HUES64 (cell line): ENCODE measurements at regions not wholly inside any gene's neighbourhood (a gene's known extent, or its start where the extent isn't known, plus 50 kb on each side); places are given as distances from the start of the nearest gene placed in this dataset.

ENCODE experiments used
- H3K27ac ChIP-seq: 2 replicates; pipeline ENCODE4 v1.7.0; 2013; ENCODE audit warnings: low read depth, low read length, inconsistent platforms
- H3K27me3 ChIP-seq: 2 replicates; pipeline ENCODE4 v1.6.1; 2013; ENCODE audit warnings: mild to moderate bottlenecking, low read length; ENCODE audit not compliant: insufficient read depth
- H3K36me3 ChIP-seq: 2 replicates; pipeline ENCODE4 v1.6.1; 2013; ENCODE audit warnings: mild to moderate bottlenecking, low read length; ENCODE audit not compliant: insufficient read depth
- H3K4me1 ChIP-seq: 2 replicates; pipeline ENCODE4 v1.6.1; 2013; ENCODE audit warnings: mild to moderate bottlenecking, low read length, moderate library complexity; ENCODE audit not compliant: insufficient read depth
- H3K4me3 ChIP-seq: 2 replicates; pipeline ENCODE4 v1.5.1; 2013; ENCODE audit warnings: mild to moderate bottlenecking, low read length, moderate library complexity
- H3K9ac ChIP-seq: 2 replicates; pipeline ENCODE4 v1.6.1; 2013; ENCODE audit warnings: mild to moderate bottlenecking, low read depth, low read length
- H3K9me3 ChIP-seq: 2 replicates; pipeline ENCODE4 v1.6.1; 2013; ENCODE audit warnings: low read depth, low read length; ENCODE audit not compliant: insufficient read depth
- WGBS: fragments of 150-250, 120-280 bp; methylation state at CpG from one replicate; pipeline ENCODE4 v1.1.7; 2013; ENCODE audit warnings: missing lambda C conversion rate; 5-methylcytosine and 5-hydroxymethylcytosine counted together

DNA sequence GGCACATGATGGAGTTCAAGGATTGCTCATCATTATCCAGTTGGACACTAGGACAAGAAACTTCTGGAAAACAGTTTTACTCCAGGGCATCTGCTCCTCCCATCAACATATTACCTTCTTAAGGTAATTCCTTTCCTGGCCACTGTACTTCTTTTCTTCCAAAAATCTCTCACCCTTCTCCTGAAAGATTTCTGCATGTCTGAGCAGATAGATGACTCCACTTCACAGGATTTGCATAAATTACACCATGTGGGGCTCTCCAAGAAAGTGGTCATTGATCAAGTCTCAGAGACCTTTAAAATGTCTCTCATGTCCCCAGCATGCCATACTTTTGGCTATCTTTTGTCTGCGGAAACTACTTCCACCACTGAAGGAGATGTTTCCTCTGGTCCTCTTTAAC is 103.2 kb upstream of the TNFAIP3 start:
- Histone ChIP-seq H3K27ac (no peak overlapping the region), H3K27me3 (no peaks in the 10 kb centered on the region), H3K4me3 (no peak overlapping the region), H3K36me3 (no peaks in the 10 kb centered on the region), H3K9me3 (no peaks in the 10 kb centered on the region), H3K4me1 (no peaks in the 10 kb centered on the region), H3K9ac (no peak overlapping the region)
- 92% methylated on average over 1 of the region's 1 CpG for WGBS

GRCh38 chr6:137764464-137764863 is 102.6 kb upstream of the TNFAIP3 start:
- Histone ChIP-seq H3K27me3 (no peaks in the 10 kb centered on the region), H3K9me3 (no peaks in the 10 kb centered on the region), H3K36me3 (no peaks in the 10 kb centered on the region), H3K4me3 (no peak overlapping the region), H3K4me1 (no peaks in the 10 kb centered on the region), H3K27ac (no peak overlapping the region), H3K9ac (no peak overlapping the region)

GRCh38 chr6:137765059-137765458 is 102.0 kb upstream of the TNFAIP3 start:
- H3K9me3 ChIP-seq, result no peaks in the 10 kb centered on the region
- H3K4me3 ChIP-seq, result no peak overlapping the region
- H3K27ac ChIP-seq, result no peak overlapping the region
- 96% methylated on average over 2 of the region's 2 CpGs for WGBS
- no peaks in the 10 kb centered on the region for H3K4me1 ChIP-seq
- H3K36me3 ChIP-seq, result no peaks in the 10 kb centered on the region
- no peaks in the 10 kb centered on the region for H3K27me3 ChIP-seq
- no peak overlapping the region for H3K9ac ChIP-seq

- no peak overlapping the region for H3K27ac ChIP-seq
- no peak overlapping the region for H3K9ac ChIP-seq
- no peaks in the 10 kb centered on the region for H3K36me3 ChIP-seq
- H3K4me3 ChIP-seq, result no peak overlapping the region
- 93% methylated on average over 5 of the region's 5 CpGs for WGBS
- H3K9me3 ChIP-seq, result no peaks in the 10 kb centered on the region
- H3K4me1 ChIP-seq, result no peaks in the 10 kb centered on the region
- no peaks in the 10 kb centered on the region for H3K27me3 ChIP-seq
Observed at GRCh38 chr6:137766596-137767370, 100.3 kb upstream of the TNFAIP3 start.

- Histone ChIP-seq H3K4me3 (no peak overlapping the region), H3K9ac (no peak overlapping the region), H3K4me1 (no peaks in the 10 kb centered on the region), H3K36me3 (no peaks in the 10 kb centered on the region), H3K27me3 (no peaks in the 10 kb centered on the region), H3K27ac (no peak overlapping the region), H3K9me3 (no peaks in the 10 kb centered on the region)
- 84% methylated on average over 2 of the region's 2 CpGs for whole genome bisulfite sequencing
Observed at GRCh38 chr6:137767465-137767864, 99.6 kb upstream of the TNFAIP3 start.

- no peak overlapping the region for H3K27ac ChIP-seq
- H3K36me3 ChIP-seq, result no peaks in the 10 kb centered on the region
- no peak overlapping the region for H3K4me3 ChIP-seq
- H3K27me3 ChIP-seq, result no peaks in the 10 kb centered on the region
- WGBS, result 94% methylated on average over 5 of the region's 5 CpGs
- H3K9ac ChIP-seq, result no peak overlapping the region
- H3K4me1 ChIP-seq, result no peaks in the 10 kb centered on the region
- H3K9me3 ChIP-seq, result no peaks in the 10 kb centered on the region
Observed at GRCh38 chr6:137767911-137768690, 99.0 kb upstream of the TNFAIP3 start.

GRCh38 chr6:137768935-137769334 is 98.1 kb upstream of the TNFAIP3 start:
- Histone ChIP-seq H3K9ac (no peak overlapping the region), H3K9me3 (no peaks in the 10 kb centered on the region), H3K4me3 (no peak overlapping the region), H3K4me1 (no peaks in the 10 kb centered on the region), H3K27ac (no peak overlapping the region), H3K36me3 (no peaks in the 10 kb centered on the region), H3K27me3 (no peaks in the 10 kb centered on the region)
- WGBS, result 100% methylated on average over 1 of the region's 1 CpG

DNA sequence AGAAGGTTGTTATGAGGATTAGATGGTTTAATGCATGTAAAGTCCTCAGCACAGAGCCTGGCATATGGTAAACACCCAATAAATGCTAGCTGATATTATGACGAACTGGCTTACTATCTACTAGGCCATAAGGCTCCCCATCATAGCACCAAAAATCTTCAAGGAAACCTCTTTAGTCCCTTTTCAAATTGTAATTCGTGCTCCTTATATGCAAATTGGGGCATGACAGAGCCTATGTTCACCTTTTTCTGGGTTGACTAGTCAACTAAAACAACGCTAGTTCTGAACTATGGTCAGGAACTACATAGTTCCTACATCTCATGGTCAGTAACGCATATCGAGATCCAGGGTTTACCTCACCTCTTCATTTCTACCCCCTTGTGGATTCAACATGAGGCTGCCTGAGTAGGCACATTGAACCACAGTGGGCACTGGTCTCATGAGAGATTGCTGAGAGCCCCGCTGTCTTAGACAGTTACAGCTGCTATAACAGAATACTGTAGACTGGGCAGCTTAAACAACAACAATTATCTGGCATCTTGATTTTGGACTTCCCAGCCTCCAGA is 97.2 kb upstream of the TNFAIP3 start:
- no peaks in the 10 kb centered on the region for H3K36me3 ChIP-seq
- WGBS, result 94% methylated on average over 6 of the region's 6 CpGs
- H3K4me3 ChIP-seq, result no peak overlapping the region
- H3K9me3 ChIP-seq, result no peaks in the 10 kb centered on the region
- H3K27me3 ChIP-seq, result no peaks in the 10 kb centered on the region
- H3K9ac ChIP-seq, result no peak overlapping the region
- no peaks in the 10 kb centered on the region for H3K4me1 ChIP-seq
- H3K27ac ChIP-seq, result no peak overlapping the region

GRCh38 chr6:137772541-137773250 is 94.4 kb upstream of the TNFAIP3 start:
- no peak overlapping the region for H3K9ac ChIP-seq
- H3K36me3 ChIP-seq, result no peaks in the 10 kb centered on the region
- H3K27ac ChIP-seq, result no peak overlapping the region
- WGBS, result 92% methylated on average over 7 of the region's 7 CpGs
- H3K4me1 ChIP-seq, result no peaks in the 10 kb centered on the region
- H3K4me3 ChIP-seq, result no peak overlapping the region
- H3K9me3 ChIP-seq, result no peaks in the 10 kb centered on the region
- H3K27me3 ChIP-seq, result no peaks in the 10 kb centered on the region

DNA sequence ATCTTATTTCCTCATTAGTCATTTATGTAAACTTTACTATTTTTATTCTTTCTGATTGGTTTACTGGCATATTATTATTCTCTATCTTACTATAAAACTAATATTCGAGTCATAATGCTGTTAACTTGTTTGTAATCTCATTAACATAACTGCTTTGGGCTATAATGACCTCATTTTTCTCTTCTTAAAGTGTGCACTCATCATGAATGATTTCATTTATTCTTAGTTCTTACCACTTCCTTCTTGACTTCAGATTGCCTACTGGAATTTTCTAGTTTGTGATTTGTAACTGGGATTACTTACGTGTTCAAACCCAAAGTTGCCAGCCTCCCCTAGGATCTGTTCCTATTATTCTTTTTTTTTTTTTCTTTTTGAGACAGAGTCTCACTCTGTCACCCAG is 91.8 kb upstream of the TNFAIP3 start:
- WGBS, result 92% methylated on average over 2 of the region's 2 CpGs
- Histone ChIP-seq H3K27ac (no peak overlapping the region), H3K9ac (no peak overlapping the region), H3K4me1 (no peaks in the 10 kb centered on the region), H3K9me3 (no peaks in the 10 kb centered on the region), H3K4me3 (no peak overlapping the region), H3K36me3 (no peaks in the 10 kb centered on the region), H3K27me3 (no peaks in the 10 kb centered on the region)

- H3K27me3 ChIP-seq, result no peaks in the 10 kb centered on the region
- no peaks in the 10 kb centered on the region for H3K36me3 ChIP-seq
- no peak overlapping the region for H3K27ac ChIP-seq
- H3K4me1 ChIP-seq, result no peaks in the 10 kb centered on the region
- H3K4me3 ChIP-seq, result no peak overlapping the region
- 94% methylated on average over 5 of the region's 5 CpGs for WGBS
- no peaks in the 10 kb centered on the region for H3K9me3 ChIP-seq
- no peak overlapping the region for H3K9ac ChIP-seq
Observed at GRCh38 chr6:137775720-137776119, 91.3 kb upstream of the TNFAIP3 start.
